Endothelial cell of umbilical vein (primary cell): ENCODE measurements at regions not wholly inside any gene's neighbourhood (a gene's known extent, or its start where the extent isn't known, plus 50 kb on each side); places are given as distances from the start of the nearest gene placed in this dataset.
A peak's percentile ranks its signal among the peaks of the same experiment; 100 is the strongest.

Experiments
- BruUV-seq: library from RNA; stranded (reverse); fragments of 400-500 nt; replicated peaks from 2 replicates; lab custom pipeline; 2021; lab: Mats Ljungman, UMichigan
- CTCF ChIA-PET: fragments of 300-600, 350-600 bp; sonication (Branson Sonifier 250); formaldehyde crosslinking; loops from one replicate; lab custom pipeline; 2021; ENCODE audit warnings: antibody characterized with exemption, inconsistent platforms; lab: Charles Lee
- POLR2A ChIA-PET: fragments of 300-600, 350-600 bp; sonication (Branson Sonifier 250); formaldehyde crosslinking; loops from one replicate; lab custom pipeline; 2021; ENCODE audit warnings: antibody characterized with exemption, inconsistent platforms; lab: Charles Lee
- DNase-seq: peaks from one replicate; pipeline ENCODE4 v3.0.0-alpha.2; 2011; ENCODE audit warnings: low read depth, low spot score
- FAIRE-seq: peaks from 2 replicates; lab custom pipeline; 2011; peaks lifted over from hg19 to GRCh38; lab: Jason Lieb, UNC
- H2AFZ ChIP-seq: 2 replicates; pipeline ENCODE4 v1.6.0; 2012; ENCODE audit warnings: low read depth, low read length, control low read depth, inconsistent platforms
- H3K27ac ChIP-seq: 2 replicates; pipeline ENCODE4 v1.5.1; 2011; ENCODE audit warnings: low read depth, mild to moderate bottlenecking, control low read depth, low read length, moderate library complexity; ENCODE audit not compliant: insufficient read depth
- H3K27me3 ChIP-seq, 2 experiments: 2 replicates each; pipeline versions ENCODE4 v1.6.0 to v1.6.1; 2011; ENCODE audit warnings: low read length in 2 of 2, mixed read lengths in 1 of 2; ENCODE audit not compliant: control insufficient read depth in 2 of 2, insufficient read depth in 2 of 2
- H3K36me3 ChIP-seq, 2 experiments: 2 replicates in 1 of 2; 3 replicates in 1 of 2; pipeline ENCODE4 v1.5.1; 2011; ENCODE audit warnings: low read length in 2 of 2, mild to moderate bottlenecking in 1 of 2, moderate library complexity in 1 of 2; ENCODE audit not compliant: control insufficient read depth in 2 of 2, insufficient read depth in 2 of 2; ENCODE audit errors: extremely low read depth in 1 of 2
- H3K4me1 ChIP-seq: 3 replicates; pipeline ENCODE4 v1.5.1; 2011; ENCODE audit warnings: mild to moderate bottlenecking, low read length; ENCODE audit not compliant: control insufficient read depth, insufficient read depth; ENCODE audit errors: extremely low read depth
- H3K4me2 ChIP-seq: 2 replicates; pipeline ENCODE4 v1.6.1; 2011; ENCODE audit warnings: low read length, control low read depth, mixed read lengths; ENCODE audit not compliant: insufficient read depth
- H3K4me3 ChIP-seq, 3 experiments: fragments of 200-600 bp in 1 of 3; sonication (generic), shearing (Covaris generic) in 1 of 3; replicated peaks in 1 of 3; 2 replicates each; pipeline ENCODE4 v1.5.1; 2011 to 2016; ENCODE audit warnings: control low read depth in 3 of 3, low read length in 3 of 3, mild to moderate bottlenecking in 2 of 3, inconsistent platforms in 1 of 3, low read depth in 1 of 3, moderate library complexity in 1 of 3; ENCODE audit not compliant: insufficient read depth in 1 of 3
- H3K79me2 ChIP-seq: 2 replicates; pipeline ENCODE4 v1.6.0; 2012; ENCODE audit warnings: low read length, inconsistent platforms; ENCODE audit not compliant: control insufficient read depth, insufficient read depth
- H3K9ac ChIP-seq: replicated peaks from 2 replicates; pipeline ENCODE3; 2011; ENCODE audit warnings: low read length, control low read depth; ENCODE audit not compliant: insufficient read depth; ENCODE audit errors: extremely low read depth
- H3K9me1 ChIP-seq: replicated peaks from 3 replicates; pipeline ENCODE4 v1.6.0; 2011; ENCODE audit warnings: mild to moderate bottlenecking, low read length; ENCODE audit not compliant: control insufficient read depth, insufficient read depth; ENCODE audit errors: extremely low read depth
- H3K9me3 ChIP-seq: replicated peaks from 2 replicates; pipeline ENCODE4 v1.5.1; 2012; ENCODE audit warnings: low read length, inconsistent platforms; ENCODE audit not compliant: control insufficient read depth, insufficient read depth
- H4K20me1 ChIP-seq: replicated peaks from 2 replicates; pipeline ENCODE3; 2011; ENCODE audit warnings: mild to moderate bottlenecking, low read length; ENCODE audit not compliant: control insufficient read depth, insufficient read depth; ENCODE audit errors: extremely low read depth
- EZH2 ChIP-seq: IDR thresholded peaks from 2 replicates; pipeline ENCODE4 v1.6.1; 2012; ENCODE audit warnings: borderline replicate concordance, low read depth, mild to moderate bottlenecking, moderate library complexity, low read length, inconsistent platforms; ENCODE audit not compliant: severe bottlenecking
- FOS ChIP-seq: IDR thresholded peaks from 2 replicates; pipeline ENCODE4 v1.6.1; 2011; ENCODE audit warnings: mild to moderate bottlenecking, low read length, moderate library complexity, borderline replicate concordance; ENCODE audit not compliant: insufficient read depth
- GATA2 ChIP-seq: IDR thresholded peaks from 2 replicates; pipeline ENCODE4 v1.7.0; 2011; ENCODE audit warnings: low read depth, mild to moderate bottlenecking, moderate library complexity, mixed read lengths, low read length; ENCODE audit not compliant: insufficient read length, insufficient read depth
- JUN ChIP-seq: IDR thresholded peaks from 2 replicates; pipeline ENCODE4 v1.6.1; 2011; ENCODE audit warnings: borderline replicate concordance, low read depth; ENCODE audit not compliant: insufficient read length, insufficient read depth
- MYC ChIP-seq: IDR thresholded peaks from one replicate; pipeline ENCODE4 v1.6.1; 2011; ENCODE audit warnings: mild to moderate bottlenecking, low read depth, low read length
- POLR2A ChIP-seq: IDR thresholded peaks from 2 replicates; pipeline ENCODE4 v1.6.1; 2012; ENCODE audit warnings: low read depth, mild to moderate bottlenecking, control low read depth, low read length
- POLR2AphosphoS5 ChIP-seq: IDR thresholded peaks from 2 replicates; pipeline ENCODE4 v1.6.1; 2012; ENCODE audit warnings: low read depth, mild to moderate bottlenecking, control low read depth, low read length, moderate library complexity; ENCODE audit not compliant: insufficient read depth
- dilution Hi-C: fragments of 300-500 bp; cut with MboI; formaldehyde crosslinking; loops from one replicate; pipeline ENCODE4 v1.15.0; 2019; ENCODE audit warnings: low sequenced_read_pairs; ENCODE audit not compliant: extremely low pct_ligation_motif_present
- intact Hi-C: fragments of 100-400 bp; cut with micrococcal nuclease; formaldehyde crosslinking; loops from one replicate; pipeline ENCODE4 v1.10.0; 2022
- TF ChIP-seq, protein P1 (sequence below), 2 donors: IDR thresholded peaks; 1 replicate in 1 of 2; 2 replicates in 1 of 2; pipeline ENCODE4 v1.5.1; 2011; ENCODE audit warnings: low read length in 2 of 2, mild to moderate bottlenecking in 2 of 2, moderate library complexity in 2 of 2, control low read depth in 1 of 2, inconsistent platforms in 1 of 2, low read depth in 1 of 2; ENCODE audit not compliant: insufficient read depth in 1 of 2; ENCODE audit errors: extremely low read depth in 1 of 2
- TF ChIP-seq, protein P2 (sequence below): IDR thresholded peaks from 2 replicates; pipeline ENCODE4 v1.6.1; 2011; ENCODE audit not compliant: insufficient read depth, insufficient read length

DNA sequence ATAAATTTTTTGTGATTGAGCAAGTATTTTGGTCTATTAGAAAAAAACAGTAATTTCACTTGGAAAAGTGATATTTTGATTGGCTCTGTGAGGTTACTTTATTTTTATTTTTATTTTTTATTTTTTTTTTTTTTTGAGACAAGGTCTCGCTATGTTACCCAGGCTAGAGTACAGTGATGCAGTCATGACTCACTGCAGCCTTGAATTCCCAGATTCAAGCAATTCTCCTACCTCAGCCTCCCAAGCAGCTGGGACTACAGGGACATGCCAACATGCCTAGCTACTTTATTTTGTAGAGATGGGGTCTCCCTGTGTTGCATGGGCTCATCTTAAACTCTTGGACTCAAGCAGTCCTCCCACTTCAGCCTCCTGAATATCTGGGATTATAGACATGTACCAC is 60.9 kb upstream of the MGAT5 start:
- Histone ChIP-seq H3K4me3 (no peak overlapping the region), H3K27me3 (no peaks in the 10 kb centered on the region), H3K9me1 (no peaks in the 10 kb centered on the region), H2AFZ (no peak overlapping the region), H3K79me2 (peaks cover 13% of the 10 kb centered on the region), H3K27ac (no peak overlapping the region), H3K36me3 (no peaks in the 10 kb centered on the region), H3K4me1 (no peaks in the 10 kb centered on the region), H3K4me2 (no peak overlapping the region), H3K9me3 (no peaks in the 10 kb centered on the region), H4K20me1 (peaks cover 2% of the 10 kb centered on the region), H3K9ac (no peak overlapping the region)
- intact Hi-C loops: no loop called here
- BruUV-seq: no TSS peak
- dilution Hi-C loops: no loop called here
- DNase-seq (no peak), FAIRE-seq (no peak)
- POLR2A ChIA-PET: no interaction called here
- CTCF ChIA-PET: interaction anchor here (1.6 kb wide), 1 partner anchor 75 kb away, joined by 5 read pairs; no protein-coding TSS in a partner anchor
- TF ChIP-seq MYC (no peak), FOS (peak; percentile 42), EZH2 (no peak)

DNA sequence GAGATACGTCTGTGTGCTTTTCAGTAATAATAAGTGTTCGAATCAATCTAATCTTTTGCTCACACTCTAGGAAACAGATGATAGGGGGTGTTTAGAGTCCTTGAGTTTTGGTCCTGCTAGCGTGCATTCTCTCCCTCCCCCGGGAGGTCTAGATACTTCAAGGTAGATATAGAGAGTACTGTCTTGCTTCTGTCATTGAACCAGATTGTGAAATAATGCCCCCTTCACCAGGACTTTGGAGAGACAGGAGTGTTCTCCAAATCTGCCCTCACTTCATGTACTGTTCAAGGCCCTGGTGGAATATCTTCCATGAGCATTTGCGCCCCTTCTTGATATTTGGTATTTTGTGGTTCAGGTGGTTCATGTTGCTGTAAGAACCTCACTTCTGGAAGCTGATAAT is 59.4 kb upstream of the MGAT5 start:
- Histone ChIP-seq H3K27me3 (no peaks in the 10 kb centered on the region), H3K9me3 (no peaks in the 10 kb centered on the region), H3K36me3 (no peaks in the 10 kb centered on the region), H3K4me3 (no peak overlapping the region), H2AFZ (no peak overlapping the region), H3K4me1 (peaks cover 13% of the 10 kb centered on the region), H4K20me1 (peaks cover 4% of the 10 kb centered on the region), H3K9ac (no peak overlapping the region), H3K27ac (no peak overlapping the region), H3K79me2 (peaks cover 14% of the 10 kb centered on the region), H3K9me1 (no peaks in the 10 kb centered on the region), H3K4me2 (no peak overlapping the region)
- CTCF ChIA-PET: no interaction called here
- no TSS peak for BruUV-seq
- POLR2A ChIA-PET: no interaction called here
- no peak for FAIRE-seq
- TF ChIP-seq JUN (no peak), POLR2AphosphoS5 (no peak), POLR2A (no peak), EZH2 (no peak), MYC (no peak), GATA2 (no peak), FOS (no peak)
- TF ChIP-seq, protein P1, sequence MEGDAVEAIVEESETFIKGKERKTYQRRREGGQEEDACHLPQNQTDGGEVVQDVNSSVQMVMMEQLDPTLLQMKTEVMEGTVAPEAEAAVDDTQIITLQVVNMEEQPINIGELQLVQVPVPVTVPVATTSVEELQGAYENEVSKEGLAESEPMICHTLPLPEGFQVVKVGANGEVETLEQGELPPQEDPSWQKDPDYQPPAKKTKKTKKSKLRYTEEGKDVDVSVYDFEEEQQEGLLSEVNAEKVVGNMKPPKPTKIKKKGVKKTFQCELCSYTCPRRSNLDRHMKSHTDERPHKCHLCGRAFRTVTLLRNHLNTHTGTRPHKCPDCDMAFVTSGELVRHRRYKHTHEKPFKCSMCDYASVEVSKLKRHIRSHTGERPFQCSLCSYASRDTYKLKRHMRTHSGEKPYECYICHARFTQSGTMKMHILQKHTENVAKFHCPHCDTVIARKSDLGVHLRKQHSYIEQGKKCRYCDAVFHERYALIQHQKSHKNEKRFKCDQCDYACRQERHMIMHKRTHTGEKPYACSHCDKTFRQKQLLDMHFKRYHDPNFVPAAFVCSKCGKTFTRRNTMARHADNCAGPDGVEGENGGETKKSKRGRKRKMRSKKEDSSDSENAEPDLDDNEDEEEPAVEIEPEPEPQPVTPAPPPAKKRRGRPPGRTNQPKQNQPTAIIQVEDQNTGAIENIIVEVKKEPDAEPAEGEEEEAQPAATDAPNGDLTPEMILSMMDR (IDR thresholded peaks at IDR 0.05; ENCODE audit: extremely low read depth in 1 of 2, insufficient read depth in 1 of 2, low read depth in 1 of 2, low read length in 2 of 2): no peak
- TF ChIP-seq, protein P2, sequence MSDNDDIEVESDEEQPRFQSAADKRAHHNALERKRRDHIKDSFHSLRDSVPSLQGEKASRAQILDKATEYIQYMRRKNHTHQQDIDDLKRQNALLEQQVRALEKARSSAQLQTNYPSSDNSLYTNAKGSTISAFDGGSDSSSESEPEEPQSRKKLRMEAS: no peak
- dilution Hi-C loops: no loop called here
- no peak for DNase-seq
- intact Hi-C loops: no loop called here
